ENCODE measurements at regions not wholly inside any gene's neighbourhood (a gene's known extent, or its start where the extent isn't known, plus 50 kb on each side); places are given as distances from the start of the nearest gene placed in this dataset.

DNA sequence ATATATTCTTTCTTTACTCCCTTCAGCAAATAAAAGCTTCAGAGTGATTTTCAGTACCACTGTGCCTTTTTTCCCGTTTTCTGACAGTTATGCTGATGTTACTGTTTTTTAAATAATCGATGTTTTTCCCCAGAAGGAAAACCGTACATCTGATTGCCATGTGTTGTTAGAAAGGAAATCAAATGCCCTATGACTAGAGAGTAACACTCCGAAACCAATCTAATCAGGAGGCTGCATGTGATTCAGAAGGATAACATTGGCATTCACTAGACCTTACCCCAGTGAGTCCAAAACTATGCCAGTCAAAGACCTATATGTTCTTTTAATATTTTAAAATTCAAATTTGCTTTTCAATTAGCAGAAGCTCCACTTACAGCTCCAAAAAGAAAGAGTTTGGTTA is 116.3 kb downstream of the TMEM26 start:
- no peak for FAIRE-seq
- H3K4me1 ChIP-seq: no peaks in the 10 kb centered on the region
- H3K4me2 ChIP-seq: no peak overlapping the region
- DNase-seq (ENCODE audit: low read depth in 1 of 2, low spot score in 1 of 2): no peak
- H3K4me3 ChIP-seq: no peak overlapping the region
- CTCF ChIA-PET: no interaction called here
- TF ChIP-seq KDM1A (IDR thresholded peaks at IDR 0.05; ENCODE audit: low read depth) (no peak), MAFK (IDR thresholded peaks at IDR 0.05; ENCODE audit: partially characterized antibody) (peak; percentile 7), MYC (IDR thresholded peaks at IDR 0.05; ENCODE audit: borderline replicate concordance, low read length) (no peak), BCL3 (IDR thresholded peaks at IDR 0.05) (no peak), CHD2 (IDR thresholded peaks at IDR 0.05; ENCODE audit: low read length, partially characterized antibody) (no peak), FOXS1 (CRISPR knock-in tag; IDR thresholded peaks at IDR 0.05) (no peak), HEYL (CRISPR knock-in tag; IDR thresholded peaks at IDR 0.05) (no peak)
- TF ChIP-seq, protein P1, sequence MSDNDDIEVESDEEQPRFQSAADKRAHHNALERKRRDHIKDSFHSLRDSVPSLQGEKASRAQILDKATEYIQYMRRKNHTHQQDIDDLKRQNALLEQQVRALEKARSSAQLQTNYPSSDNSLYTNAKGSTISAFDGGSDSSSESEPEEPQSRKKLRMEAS (IDR thresholded peaks at IDR 0.05): no peak
- WGBS (ENCODE audit: missing lambda C conversion rate): 42% methylated on average over 4 of the region's 4 CpGs
- H3K9me3 ChIP-seq: no peaks in the 10 kb centered on the region
- POLR2A ChIA-PET: no interaction called here
- no peak for ATAC-seq
- H3K27ac ChIP-seq: no peak overlapping the region

- no peaks in the 10 kb centered on the region for H3K9me3 ChIP-seq
- POLR2A ChIA-PET: no interaction called here
- no peak overlapping the region for H3K4me2 ChIP-seq
- CTCF ChIA-PET: no interaction called here
- TF ChIP-seq ESRRA (IDR thresholded peaks at IDR 0.05; ENCODE audit: borderline replicate concordance, low read length) (no peak), PBX3 (IDR thresholded peaks at IDR 0.05) (no peak), RFX5 (IDR thresholded peaks at IDR 0.05) (no peak)
- H3K4me1 ChIP-seq: no peaks in the 10 kb centered on the region
- DNase-seq (ENCODE audit: low read depth in 1 of 2, low spot score in 1 of 2) (no peak), FAIRE-seq (no peak), ATAC-seq (no peak)
- no peak overlapping the region for H3K4me3 ChIP-seq
- H3K27ac ChIP-seq: no peak overlapping the region
Measured at GRCh38 chr10:61335359-61335758, 117.8 kb downstream of the TMEM26 start.

DNA sequence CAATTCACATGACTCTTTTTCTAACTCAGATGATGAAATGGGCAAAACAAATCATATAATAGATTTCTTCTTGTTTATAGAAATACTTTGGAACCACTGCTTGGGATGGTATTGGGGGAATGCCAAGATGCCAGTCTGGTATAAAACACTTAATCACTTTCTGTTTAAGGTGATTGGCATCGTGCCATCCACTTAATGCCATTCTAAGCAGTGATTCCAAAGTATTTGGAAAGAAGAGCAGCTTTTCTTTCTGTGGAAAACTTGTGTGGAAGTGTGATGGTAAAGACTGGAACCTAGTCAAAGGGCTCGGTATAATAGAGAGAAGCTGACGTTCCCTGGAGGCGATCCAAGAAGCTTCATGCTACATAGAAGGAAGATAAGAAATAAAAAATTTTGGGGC is 120.6 kb downstream of the TMEM26 start:
- WGBS (ENCODE audit: missing lambda C conversion rate): 43% methylated on average over 4 of the region's 4 CpGs
- no peak overlapping the region for H3K4me2 ChIP-seq
- POLR2A ChIA-PET: no interaction called here
- TF ChIP-seq FOSB (CRISPR knock-in tag; IDR thresholded peaks at IDR 0.05): no peak
- TF ChIP-seq HES2 (IDR thresholded peaks at IDR 0.05): no peak
- no peak for TF ChIP-seq HOXB13 (CRISPR knock-in tag; IDR thresholded peaks at IDR 0.05; ENCODE audit: low read depth)
- TF ChIP-seq, protein P2, sequence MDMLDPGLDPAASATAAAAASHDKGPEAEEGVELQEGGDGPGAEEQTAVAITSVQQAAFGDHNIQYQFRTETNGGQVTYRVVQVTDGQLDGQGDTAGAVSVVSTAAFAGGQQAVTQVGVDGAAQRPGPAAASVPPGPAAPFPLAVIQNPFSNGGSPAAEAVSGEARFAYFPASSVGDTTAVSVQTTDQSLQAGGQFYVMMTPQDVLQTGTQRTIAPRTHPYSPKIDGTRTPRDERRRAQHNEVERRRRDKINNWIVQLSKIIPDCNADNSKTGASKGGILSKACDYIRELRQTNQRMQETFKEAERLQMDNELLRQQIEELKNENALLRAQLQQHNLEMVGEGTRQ (IDR thresholded peaks at IDR 0.05): no peak
- no peak for TF ChIP-seq RARB (CRISPR knock-in tag; IDR thresholded peaks at IDR 0.05)
- TF ChIP-seq CBX8 (IDR thresholded peaks at IDR 0.05): no peak
- TF ChIP-seq CHD2 (IDR thresholded peaks at IDR 0.05; ENCODE audit: low read length, partially characterized antibody): no peak
- TF ChIP-seq CHD4 (IDR thresholded peaks at IDR 0.05; ENCODE audit: borderline replicate concordance): no peak
- TF ChIP-seq POLR2A (IDR thresholded peaks at IDR 0.05; ENCODE audit: low read length): no peak
- no peak for TF ChIP-seq NFE2L2 (conservative IDR thresholded peaks at IDR 0.05; ENCODE audit: low read length)
- TF ChIP-seq HEYL (CRISPR knock-in tag; IDR thresholded peaks at IDR 0.05): no peak
- TF ChIP-seq EP300 (IDR thresholded peaks at IDR 0.05): no peak
- TF ChIP-seq RAD21 (conservative IDR thresholded peaks at IDR 0.05 in 1 of 2, IDR thresholded peaks at IDR 0.05 in 1 of 2): no peak
- TF ChIP-seq PBX3 (IDR thresholded peaks at IDR 0.05): no peak
- no peak for TF ChIP-seq HOXA7 (CRISPR knock-in tag; IDR thresholded peaks at IDR 0.05)
- TF ChIP-seq KDM1A (IDR thresholded peaks at IDR 0.05; ENCODE audit: low read depth): no peak
- no peak for TF ChIP-seq EHMT2 (IDR thresholded peaks at IDR 0.05; ENCODE audit: low read depth)
- H3K9me3 ChIP-seq: no peaks in the 10 kb centered on the region
- CTCF ChIA-PET: interaction anchor here (0.9 kb wide), 1 partner anchor 13 kb away, joined by 3 read pairs; no protein-coding TSS in a partner anchor
- H3K4me3 ChIP-seq: no peak overlapping the region
- no peak overlapping the region for H3K27ac ChIP-seq
- ATAC-seq (no peak), DNase-seq (ENCODE audit: low read depth in 1 of 2, low spot score in 1 of 2) (no peak), FAIRE-seq (no peak)
- H3K4me1 ChIP-seq: no peaks in the 10 kb centered on the region

Measured in A549 (cell line).